ENCODE measurements at regions not wholly inside any gene's neighbourhood (a gene's known extent, or its start where the extent isn't known, plus 50 kb on each side); places are given as distances from the start of the nearest gene placed in this dataset.

DNA sequence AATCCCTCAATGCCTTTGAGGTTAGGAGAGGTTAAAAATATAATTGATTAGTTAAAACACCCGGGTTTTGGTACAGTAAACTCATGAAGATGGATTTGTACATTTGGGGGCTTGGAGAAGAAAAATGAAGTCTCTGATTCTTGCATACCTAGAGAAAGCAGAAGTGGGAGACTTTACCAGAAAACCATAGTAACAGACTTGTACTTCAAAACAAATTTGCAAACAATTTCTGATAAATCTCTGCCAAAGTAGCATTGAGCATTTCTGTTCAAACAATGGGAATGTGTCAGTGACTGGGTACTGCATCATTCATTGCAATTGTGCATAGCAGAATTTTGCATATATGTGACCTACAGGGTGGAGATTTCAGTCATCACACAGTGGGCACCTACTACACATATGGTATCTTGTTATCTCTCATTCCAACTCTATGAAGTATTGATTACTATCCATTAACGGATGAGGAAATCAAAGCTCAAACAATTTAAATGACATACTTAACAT is 256.9 kb downstream of the PLK2 start:
- no peak for DNase-seq (ENCODE audit: low read depth)

DNA sequence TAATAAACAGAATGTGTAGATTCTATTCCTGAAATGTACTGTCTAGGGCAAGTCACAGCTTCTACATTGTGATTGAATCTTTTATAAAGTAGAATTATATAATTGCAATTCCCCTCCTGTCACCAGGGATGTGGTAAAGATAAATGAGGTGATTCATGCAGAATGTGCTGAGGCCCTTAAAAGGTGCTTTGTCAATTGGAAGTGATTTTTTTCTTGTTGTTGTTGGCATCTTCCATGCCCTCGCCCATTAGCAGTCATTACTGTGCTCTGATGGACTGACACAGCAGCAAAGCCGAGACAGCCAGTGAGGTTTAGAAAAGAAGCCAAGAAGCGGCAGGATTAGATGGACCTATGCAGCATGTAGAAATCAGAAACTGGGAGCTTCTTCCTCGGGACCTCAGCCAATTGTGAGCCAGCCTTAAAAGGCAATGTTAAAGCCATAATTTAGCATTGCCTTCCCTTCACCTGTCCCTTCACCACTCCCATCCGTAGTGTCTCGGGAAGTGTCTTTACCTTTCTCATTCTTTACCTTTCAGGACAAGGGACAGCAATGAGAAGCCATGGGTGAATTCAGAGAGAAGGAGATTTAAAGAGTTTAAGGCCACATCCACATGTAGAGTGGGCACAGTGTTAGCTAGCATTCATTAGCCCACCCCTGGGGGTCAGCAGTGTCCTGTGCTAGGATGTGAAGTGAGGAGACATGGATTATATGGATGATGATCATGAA is 257.8 kb downstream of the PLK2 start:
- peak; percentile 82 for DNase-seq (ENCODE audit: low read depth)

GRCh38 chr5:58200451-58200850 is 259.4 kb downstream of the PLK2 start:
- no peak for DNase-seq (ENCODE audit: low read depth)

GRCh38 chr5:58199087-58199486 is 260.8 kb downstream of the PLK2 start:
- no peak for DNase-seq (ENCODE audit: low read depth)

DNA sequence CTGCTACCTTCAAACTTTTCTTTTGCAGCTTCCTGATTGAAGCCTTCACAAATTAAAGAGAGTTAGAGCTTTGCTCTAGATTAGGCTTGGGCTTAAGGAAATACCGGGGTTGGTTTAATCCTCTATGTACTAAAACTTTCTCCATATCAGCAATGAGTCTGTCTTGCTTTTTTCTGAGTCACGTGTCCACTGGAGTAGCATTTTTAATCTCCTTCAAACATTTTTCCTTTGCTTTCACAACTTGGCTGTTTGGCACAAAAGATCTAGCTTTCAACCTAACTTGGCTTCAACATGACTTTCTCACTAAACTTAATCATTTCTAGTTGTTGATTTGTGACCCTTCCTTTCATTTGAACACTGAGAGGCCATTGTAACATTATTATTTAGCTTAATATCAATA is 261.6 kb downstream of the PLK2 start:
- DNase-seq (ENCODE audit: low read depth) = no peak

DNA sequence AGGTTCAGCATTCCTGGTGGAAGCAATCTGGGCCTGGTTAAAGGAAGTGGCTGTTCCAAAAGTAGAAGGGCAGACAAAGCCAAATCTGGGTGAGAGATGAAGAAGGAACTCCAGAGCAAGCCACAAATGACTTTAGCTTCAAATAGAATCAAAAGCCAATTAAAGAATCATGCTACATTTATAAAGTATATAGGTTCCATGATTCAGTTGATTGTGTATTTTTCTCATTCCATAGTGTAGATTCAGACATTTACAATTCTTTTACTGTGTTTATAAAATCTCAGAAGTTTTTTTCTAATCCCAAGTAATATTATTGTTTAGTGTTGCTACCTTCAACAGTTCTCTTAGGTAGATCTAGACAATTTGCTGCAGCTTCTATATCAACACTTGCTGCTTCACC is 262.0 kb downstream of the PLK2 start:
- no peak for DNase-seq (ENCODE audit: low read depth)

GRCh38 chr5:58191443-58191842 is 268.4 kb downstream of the PLK2 start:
- no peak for DNase-seq (ENCODE audit: low read depth)

DNA sequence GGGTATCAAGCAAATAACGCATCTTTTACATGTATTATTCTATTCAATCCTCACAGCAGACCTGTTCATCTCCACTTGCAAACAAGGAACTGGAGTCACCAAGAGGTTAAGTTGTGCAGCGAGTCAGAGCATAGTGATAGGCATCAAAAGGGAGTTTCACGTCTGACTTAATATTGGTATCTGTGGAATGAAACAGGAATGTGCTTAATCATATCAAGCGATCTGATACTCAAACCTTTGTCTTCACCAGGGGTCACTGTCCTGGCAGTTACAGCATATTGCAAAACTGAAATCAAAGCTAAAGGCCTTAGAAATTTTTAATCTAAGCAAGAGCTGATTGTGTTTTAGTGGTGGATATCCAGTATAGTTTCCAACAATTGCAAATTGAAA is 271.6 kb downstream of the PLK2 start:
- DNase-seq (ENCODE audit: low read depth) = peak; percentile 80

GRCh38 chr5:58187432-58188261 is 272.2 kb downstream of the PLK2 start:
- DNase-seq (ENCODE audit: low read depth) = no peak

DNA sequence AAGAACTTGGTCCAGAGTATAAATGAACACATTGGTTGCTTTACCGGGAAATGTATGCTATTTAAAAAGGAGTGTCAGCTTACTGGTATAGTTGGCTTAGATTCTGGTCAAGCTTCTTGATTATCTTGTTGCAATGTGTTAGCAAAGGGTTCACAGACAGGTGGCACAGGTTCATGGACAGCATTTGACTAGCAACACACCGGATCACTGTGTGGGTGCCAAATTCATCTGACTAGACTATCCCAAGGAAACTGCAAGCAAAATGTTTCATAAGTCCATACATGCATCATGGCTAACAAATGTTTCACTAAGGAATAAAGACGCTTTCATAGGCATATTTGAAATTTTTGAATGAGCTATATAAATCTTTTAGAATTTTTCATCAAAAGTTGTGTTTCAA is 274.1 kb downstream of the PLK2 start:
- DNase-seq (ENCODE audit: low read depth) = no peak

GRCh38 chr5:58185397-58185796 is 274.5 kb downstream of the PLK2 start:
- DNase-seq (ENCODE audit: low read depth) = no peak

- DNase-seq (ENCODE audit: low read depth) = peak; percentile 56
Observed at GRCh38 chr5:58184910-58185309, 275.0 kb downstream of the PLK2 start.

- DNase-seq (ENCODE audit: low read depth) = no peak
Observed at GRCh38 chr5:58183786-58184085, 276.1 kb downstream of the PLK2 start.

DNA sequence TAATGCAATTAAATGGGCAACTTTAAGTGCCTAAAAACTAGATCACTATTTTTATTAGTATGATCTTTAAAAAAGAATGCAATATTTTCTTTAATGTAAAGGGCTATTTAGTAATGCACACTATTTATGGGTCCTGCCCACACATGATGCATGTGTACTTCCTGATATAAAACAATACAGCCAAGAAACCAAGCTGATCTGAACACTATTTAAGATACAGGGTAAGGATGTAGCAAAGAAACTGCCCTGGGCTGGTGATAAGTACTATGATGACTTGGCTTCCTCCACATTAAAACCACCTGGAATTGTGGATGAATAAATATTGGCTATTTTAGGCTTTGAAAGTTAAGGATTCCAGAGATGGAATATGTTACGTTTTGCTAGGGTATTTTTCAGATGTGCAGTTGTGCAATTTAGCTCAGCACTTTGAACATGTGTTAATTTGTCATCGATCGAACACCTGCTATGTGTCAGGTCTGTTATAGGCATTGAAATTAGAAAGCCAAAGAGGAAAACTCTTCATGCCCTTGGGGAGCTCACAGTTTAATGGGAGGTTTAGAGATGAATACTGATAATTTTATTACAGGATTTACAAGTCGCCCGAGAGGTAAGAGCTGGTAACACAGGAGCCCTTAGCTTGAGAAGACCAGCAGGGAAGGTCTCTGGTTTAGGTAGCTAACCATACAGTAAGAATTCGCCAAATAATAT is 276.7 kb downstream of the PLK2 start:
- no peak for DNase-seq (ENCODE audit: low read depth)

DNA sequence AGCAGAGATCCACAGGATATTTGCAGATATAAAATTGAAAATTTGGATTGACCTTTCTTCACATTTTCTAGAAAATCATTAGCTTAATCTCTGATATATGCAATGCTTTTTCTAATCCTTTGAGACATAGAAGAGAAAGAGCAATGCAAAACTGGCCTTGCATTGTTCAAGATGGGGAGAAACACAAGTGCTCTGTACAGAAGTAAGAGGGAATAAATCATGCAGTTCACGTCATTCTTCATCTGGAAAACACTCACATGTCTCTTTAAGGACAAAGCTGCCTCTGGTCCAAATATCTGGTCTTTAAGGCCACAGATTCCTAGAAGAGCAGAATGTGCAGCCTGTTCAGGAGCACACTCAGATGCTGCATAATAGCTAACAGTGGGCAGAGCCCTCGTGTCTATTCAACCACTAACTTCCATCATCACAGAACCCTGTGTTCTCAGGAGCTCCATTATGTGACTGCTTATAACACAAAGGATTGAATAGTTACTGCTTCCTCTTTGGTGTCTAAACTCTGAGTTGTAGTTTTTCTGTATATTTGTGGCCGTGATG is 277.5 kb downstream of the PLK2 start:
- no peak for DNase-seq (ENCODE audit: low read depth)

GRCh38 chr5:58181578-58182286 is 278.2 kb downstream of the PLK2 start:
- no peak for DNase-seq (ENCODE audit: low read depth)

DNA sequence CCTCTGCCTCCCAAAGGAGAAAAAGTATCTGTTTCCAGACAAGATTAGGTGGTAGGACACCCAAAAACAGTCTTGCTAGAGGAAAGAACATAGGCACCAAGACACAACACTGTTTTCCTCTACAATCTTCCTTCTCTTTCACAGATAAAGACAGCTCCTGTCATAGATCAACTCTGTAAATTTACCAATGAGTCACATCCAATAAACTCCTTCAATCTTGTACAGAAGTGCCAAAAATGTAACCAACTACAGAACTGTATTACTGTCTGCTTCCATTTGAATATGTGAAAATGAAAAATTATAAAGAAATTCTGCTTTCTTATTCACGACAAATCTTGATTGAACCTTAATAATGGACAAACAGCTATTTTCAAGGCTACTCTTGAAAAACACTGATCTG is 286.9 kb downstream of the PLK2 start:
- DNase-seq (ENCODE audit: low read depth) = no peak

DNA sequence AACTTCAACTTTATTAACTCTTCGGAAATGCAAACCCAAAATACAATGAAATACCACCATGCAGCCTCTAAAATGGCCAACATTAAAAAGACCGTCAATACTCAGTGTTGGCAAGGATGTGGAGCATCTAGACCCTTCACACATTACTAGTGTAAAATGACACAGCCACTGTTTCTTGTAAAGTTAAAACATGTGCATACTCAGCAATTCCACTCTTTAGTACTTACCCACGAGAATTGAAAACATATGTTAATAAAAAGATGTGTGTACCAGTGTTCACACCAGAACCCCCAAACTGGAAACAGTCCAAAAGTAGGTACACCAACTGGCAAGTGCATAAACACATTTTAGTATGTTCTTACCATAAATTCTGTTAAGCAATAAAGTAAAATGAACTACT is 294.7 kb downstream of the PLK2 start:
- DNase-seq (ENCODE audit: low read depth) = no peak

DNA sequence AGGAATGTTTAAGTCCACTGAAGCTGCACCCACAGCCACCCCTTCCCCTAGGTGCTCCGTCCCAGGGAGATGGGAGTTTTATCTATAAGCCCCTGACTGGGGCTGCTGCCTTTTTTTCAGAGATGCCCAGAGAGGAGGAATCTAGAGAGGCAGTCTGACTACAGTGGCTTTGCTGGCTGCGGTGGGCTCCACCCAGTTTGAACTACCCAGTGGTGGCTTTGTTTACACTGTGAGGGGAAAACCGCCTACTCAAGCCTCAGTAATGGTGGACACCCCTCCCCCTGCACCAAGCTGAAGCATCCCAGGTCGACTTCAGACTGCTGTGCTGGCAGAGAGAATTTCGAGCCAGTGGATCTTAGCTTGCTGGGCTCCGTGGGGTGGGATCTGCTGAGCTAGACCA is 298.0 kb downstream of the PLK2 start:
- DNase-seq (ENCODE audit: low read depth) = peak; percentile 14

DNA sequence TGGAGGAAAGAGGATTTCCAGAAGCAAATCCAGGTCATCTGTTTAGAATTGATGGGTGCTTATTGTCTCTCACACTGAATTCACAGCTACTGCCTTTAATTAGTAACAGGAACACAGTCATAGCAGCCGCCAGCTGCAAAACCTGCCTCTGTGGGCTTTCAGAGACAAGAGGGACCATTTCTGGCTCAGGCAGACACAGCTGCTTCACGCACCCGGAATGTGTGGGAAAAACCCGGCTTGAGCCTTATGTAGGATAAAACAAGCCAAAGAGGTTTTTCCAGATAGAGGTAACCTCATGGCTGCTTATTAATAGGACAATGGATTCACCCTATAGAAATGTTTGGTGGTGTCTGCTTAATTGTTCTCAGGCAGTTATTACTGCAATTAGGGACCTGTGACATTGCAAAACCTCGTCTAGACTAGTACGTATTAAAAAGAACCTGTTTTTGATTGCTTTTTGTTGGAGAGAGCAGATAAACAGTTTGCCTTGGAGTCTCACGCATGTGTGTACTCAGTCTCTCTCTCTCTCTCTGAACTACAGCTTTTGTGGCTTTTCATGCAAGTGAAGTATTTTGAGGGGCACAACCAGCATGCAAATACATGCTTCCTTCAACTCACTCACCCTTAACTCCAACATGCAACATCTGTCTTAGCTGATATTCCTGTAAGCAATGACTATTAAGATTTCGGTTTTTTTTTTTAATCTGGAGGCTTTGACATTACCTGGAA is 302.7 kb downstream of the PLK2 start:
- peak; percentile 29 for DNase-seq (ENCODE audit: low read depth)

DNA sequence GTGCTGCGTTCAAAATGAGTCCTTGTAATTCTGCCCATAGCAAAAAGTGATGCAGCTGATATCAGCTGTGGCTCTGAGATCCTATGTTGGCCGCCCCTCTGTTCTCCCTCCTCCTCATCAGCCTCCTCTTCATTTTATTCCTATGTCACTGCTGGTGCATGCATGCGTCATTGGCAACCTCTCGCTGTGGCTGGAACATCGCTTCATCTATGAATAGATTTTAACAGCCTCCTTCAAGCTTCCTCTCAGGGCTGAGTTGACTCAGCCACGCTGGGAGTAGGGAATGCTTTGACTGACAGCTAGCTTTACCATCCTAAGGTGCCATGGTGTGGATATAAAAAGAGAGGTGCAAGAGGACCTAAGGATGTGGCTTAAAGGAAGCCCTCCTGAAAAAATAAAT is 303.5 kb downstream of the PLK2 start:
- DNase-seq (ENCODE audit: low read depth) = peak; percentile 15
